K562 (cell line): ENCODE measurements at regions not wholly inside any gene's neighbourhood (a gene's known extent, or its start where the extent isn't known, plus 50 kb on each side); places are given as distances from the start of the nearest gene placed in this dataset.

ENCODE experiments used
- ATAC-seq: fragments of 200-7000 bp; cut with Tn5 transposase; 3 replicates; pipeline ENCODE4 v1.9.1; 2020; ENCODE audit warnings: moderate library complexity
- BruUV-seq: library from RNA; stranded (reverse); fragments of 400-500 nt; replicated peaks from 2 replicates; lab custom pipeline; 2021; lab: Mats Ljungman, UMichigan
- CTCF ChIA-PET: fragments of 300-600 bp; formaldehyde crosslinking; extraction: SDS; loops from one replicate; lab custom pipeline; 2021; ENCODE audit warnings: low intra/inter-chr PET ratio; lab: Yijun Ruan, JAX
- POLR2A ChIA-PET: fragments of 300-600, 350-650 bp; sonication (Branson Sonifier 250); formaldehyde crosslinking; extraction: SDS; loops from one replicate; lab custom pipeline; 2021; ENCODE audit warnings: antibody characterized with exemption, inconsistent platforms; lab: Yijun Ruan, JAX
- DNase-seq, 4 experiments: peaks; one replicate each; pipeline versions ENCODE4 v3.0.0 to v3.0.0-alpha.2; 2011 to 2018; ENCODE audit warnings: low spot score in 3 of 4, mixed read lengths in 3 of 4; ENCODE audit errors: extremely low read depth in 1 of 4
- FAIRE-seq: peaks from 2 replicates; lab custom pipeline; 2011; peaks lifted over from hg19 to GRCh38; lab: Jason Lieb, UNC
- H2AFZ ChIP-seq: 2 replicates; pipeline ENCODE4 v1.6.0; 2011; ENCODE audit warnings: low read depth, low read length, control low read depth, inconsistent platforms
- H3K27ac ChIP-seq: fragments of 200-600 bp; 3 replicates; pipeline ENCODE4 v1.8.0; 2011; ENCODE audit warnings: low read depth, mild to moderate bottlenecking, control low read depth, inconsistent platforms, low read length, moderate library complexity, mixed read lengths; ENCODE audit errors: extremely low read depth
- H3K27me3 ChIP-seq, 2 experiments: fragments of 300-600 bp in 1 of 2; 2 replicates in 1 of 2; 3 replicates in 1 of 2; pipeline versions ENCODE4 v1.6.0 to v1.8.0; 2011; ENCODE audit warnings: inconsistent platforms in 2 of 2, low read length in 2 of 2, mild to moderate bottlenecking in 1 of 2, mixed read lengths in 1 of 2, moderate library complexity in 1 of 2; ENCODE audit not compliant: control insufficient read depth in 2 of 2, insufficient read depth in 2 of 2
- H3K36me3 ChIP-seq: fragments of 300-600 bp; 3 replicates; pipeline ENCODE4 v1.8.0; 2011; ENCODE audit warnings: mild to moderate bottlenecking, low read length, inconsistent platforms; ENCODE audit not compliant: control insufficient read depth, insufficient read depth
- H3K4me1 ChIP-seq, 2 experiments: fragments of 200-600 bp in 1 of 2; replicated peaks in 1 of 2; 2 replicates in 1 of 2; 3 replicates in 1 of 2; pipeline versions ENCODE4 v1.5.1 to v1.8.0; 2011; ENCODE audit warnings: inconsistent platforms in 2 of 2, low read length in 2 of 2, mild to moderate bottlenecking in 1 of 2, mixed read lengths in 1 of 2, moderate library complexity in 1 of 2; ENCODE audit not compliant: control insufficient read depth in 2 of 2, insufficient read depth in 2 of 2
- H3K4me2 ChIP-seq: 2 replicates; pipeline ENCODE4 v1.6.1; 2011; ENCODE audit warnings: low read length, control low read depth, inconsistent platforms, mixed read lengths; ENCODE audit not compliant: insufficient read depth
- H3K4me3 ChIP-seq: fragments of 200-600 bp; sonication (generic), shearing (Covaris generic); 2 replicates; pipeline ENCODE4 v1.5.1; 2016; ENCODE audit warnings: control low read depth, inconsistent platforms
- H3K79me2 ChIP-seq: fragments of 200-600 bp; 3 replicates; pipeline ENCODE4 v1.8.0; 2011; ENCODE audit warnings: low read length, inconsistent platforms; ENCODE audit not compliant: control insufficient read depth, insufficient read depth
- H3K9ac ChIP-seq, 2 experiments: 2 replicates each; pipeline versions ENCODE4 v1.6.0 to v1.6.1; 2011; ENCODE audit warnings: low read depth in 2 of 2, low read length in 2 of 2, control low read depth in 1 of 2, inconsistent platforms in 1 of 2, mild to moderate bottlenecking in 1 of 2, mixed read lengths in 1 of 2; ENCODE audit not compliant: insufficient read depth in 1 of 2
- H3K9me1 ChIP-seq: one replicate; pipeline ENCODE4 v1.6.0; 2011; ENCODE audit warnings: inconsistent platforms, mild to moderate bottlenecking, low read length, moderate library complexity; ENCODE audit not compliant: control insufficient read depth, insufficient read depth
- H3K9me3 ChIP-seq: replicated peaks from 2 replicates; pipeline ENCODE4 v1.5.1; 2011; ENCODE audit warnings: low read depth, low read length, inconsistent platforms; ENCODE audit not compliant: control insufficient read depth, insufficient read depth
- H4K20me1 ChIP-seq: replicated peaks from 2 replicates; pipeline ENCODE4 v1.6.1; 2011; ENCODE audit warnings: low read length, inconsistent platforms, mixed read lengths; ENCODE audit not compliant: control insufficient read depth, insufficient read depth
- KAT8 ChIP-seq: fragments of 450-650 bp; IDR thresholded peaks from 2 replicates; pipeline ENCODE4 v1.6.1; 2016; ENCODE audit warnings: low read depth, mild to moderate bottlenecking
- KLF10 ChIP-seq: fragments of 250-450 bp; sonication (Bioruptor Pico); IDR thresholded peaks from 2 replicates; pipeline ENCODE4 v1.6.1; 2021; ENCODE audit warnings: matching md5 sums
- LARP7 ChIP-seq: fragments of 450-650 bp; IDR thresholded peaks from 2 replicates; pipeline ENCODE4 v1.6.1; 2016
- LCOR ChIP-seq: sonication (generic); formaldehyde crosslinking; IDR thresholded peaks from 2 replicates; pipeline ENCODE4 v1.8.0; 2022; ENCODE audit warnings: mild to moderate bottlenecking, missing genetic modification reagents
- TAL1 ChIP-seq: fragments of 450-650 bp; IDR thresholded peaks from 2 replicates; pipeline ENCODE4 v1.6.1; 2016; ENCODE audit warnings: mild to moderate bottlenecking
- TBP ChIP-seq: optimal IDR thresholded peaks from 2 replicates; pipeline ENCODE3; 2011; ENCODE audit warnings: low read depth, low read length, improper control_type of control experiment
- ZNF212 ChIP-seq: fragments of 450-650 bp; formaldehyde crosslinking; IDR thresholded peaks from 2 replicates; pipeline ENCODE4 v1.4.0; 2020; ENCODE audit warnings: mild to moderate bottlenecking
- WGBS: fragments of 100-300 bp; shearing (Covaris generic); methylation state at CpG from one replicate; pipeline ENCODE4 v1.1.6; 2016; ENCODE audit warnings: low coverage, mixed read lengths; ENCODE audit not compliant: insufficient coverage; ENCODE audit errors: missing lambda C conversion rate; 5-methylcytosine and 5-hydroxymethylcytosine counted together
- in situ Hi-C: fragments of 300-500 bp; cut with MboI; formaldehyde crosslinking; loops from 4 replicates; pipeline ENCODE4 v1.15.0; 2018; ENCODE audit warnings: inconsistent platforms, mixed read lengths
- intact Hi-C: fragments of 100-400 bp; cut with micrococcal nuclease; formaldehyde crosslinking; loops from 2 replicates; pipeline ENCODE4 v1.14.2; 2022
- TF ChIP-seq, protein P1 (sequence below): fragments of 200-400 bp; formaldehyde crosslinking; IDR thresholded peaks from 2 replicates; pipeline ENCODE4 v1.6.1; 2017; ENCODE audit warnings: mild to moderate bottlenecking, low read depth, low read length, moderate library complexity
- TF ChIP-seq, protein P2 (sequence below): fragments of 250-450 bp; sonication (Bioruptor Pico); IDR thresholded peaks from 2 replicates; pipeline ENCODE4 v1.5.0; 2020; ENCODE audit warnings: mild to moderate bottlenecking, borderline replicate concordance

DNA sequence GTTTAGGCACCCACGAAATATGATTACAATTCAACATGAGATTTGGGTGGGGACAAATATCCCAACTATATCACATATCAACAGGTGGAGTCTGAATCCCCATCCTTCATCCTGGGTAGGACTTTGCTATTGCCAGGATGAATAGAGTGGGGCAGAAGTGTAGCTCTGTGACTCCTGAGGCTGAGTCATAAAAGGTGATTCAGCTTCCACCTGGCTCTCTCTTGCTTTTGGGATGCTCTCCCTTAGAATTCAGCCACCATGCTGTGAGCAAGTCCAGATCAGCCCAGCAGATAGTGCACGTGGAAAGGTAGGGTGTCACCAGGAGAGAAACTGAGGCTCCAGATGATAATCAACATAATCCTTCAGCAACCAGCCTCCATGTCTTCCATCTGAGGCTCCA lies 193.8 kb upstream of the BCOR start:
- H3K9ac ChIP-seq = no peak overlapping the region
- no peaks in the 10 kb centered on the region for H3K36me3 ChIP-seq
- FAIRE-seq = no peak
- no peak for ATAC-seq
- H3K9me3 ChIP-seq = no peaks in the 10 kb centered on the region
- no peaks in the 10 kb centered on the region for H3K9me1 ChIP-seq
- no peaks in the 10 kb centered on the region for H3K79me2 ChIP-seq
- TF ChIP-seq ZNF212 (CRISPR knock-in tag) (no peak), KLF10 (CRISPR knock-in tag) (no peak), TAL1 (no peak), LARP7 (no peak), LCOR (CRISPR knock-in tag) (no peak), TBP (no peak), KAT8 (no peak)
- TF ChIP-seq, protein P1, sequence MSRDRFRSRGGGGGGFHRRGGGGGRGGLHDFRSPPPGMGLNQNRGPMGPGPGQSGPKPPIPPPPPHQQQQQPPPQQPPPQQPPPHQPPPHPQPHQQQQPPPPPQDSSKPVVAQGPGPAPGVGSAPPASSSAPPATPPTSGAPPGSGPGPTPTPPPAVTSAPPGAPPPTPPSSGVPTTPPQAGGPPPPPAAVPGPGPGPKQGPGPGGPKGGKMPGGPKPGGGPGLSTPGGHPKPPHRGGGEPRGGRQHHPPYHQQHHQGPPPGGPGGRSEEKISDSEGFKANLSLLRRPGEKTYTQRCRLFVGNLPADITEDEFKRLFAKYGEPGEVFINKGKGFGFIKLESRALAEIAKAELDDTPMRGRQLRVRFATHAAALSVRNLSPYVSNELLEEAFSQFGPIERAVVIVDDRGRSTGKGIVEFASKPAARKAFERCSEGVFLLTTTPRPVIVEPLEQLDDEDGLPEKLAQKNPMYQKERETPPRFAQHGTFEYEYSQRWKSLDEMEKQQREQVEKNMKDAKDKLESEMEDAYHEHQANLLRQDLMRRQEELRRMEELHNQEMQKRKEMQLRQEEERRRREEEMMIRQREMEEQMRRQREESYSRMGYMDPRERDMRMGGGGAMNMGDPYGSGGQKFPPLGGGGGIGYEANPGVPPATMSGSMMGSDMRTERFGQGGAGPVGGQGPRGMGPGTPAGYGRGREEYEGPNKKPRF = no peak
- TF ChIP-seq, protein P2, sequence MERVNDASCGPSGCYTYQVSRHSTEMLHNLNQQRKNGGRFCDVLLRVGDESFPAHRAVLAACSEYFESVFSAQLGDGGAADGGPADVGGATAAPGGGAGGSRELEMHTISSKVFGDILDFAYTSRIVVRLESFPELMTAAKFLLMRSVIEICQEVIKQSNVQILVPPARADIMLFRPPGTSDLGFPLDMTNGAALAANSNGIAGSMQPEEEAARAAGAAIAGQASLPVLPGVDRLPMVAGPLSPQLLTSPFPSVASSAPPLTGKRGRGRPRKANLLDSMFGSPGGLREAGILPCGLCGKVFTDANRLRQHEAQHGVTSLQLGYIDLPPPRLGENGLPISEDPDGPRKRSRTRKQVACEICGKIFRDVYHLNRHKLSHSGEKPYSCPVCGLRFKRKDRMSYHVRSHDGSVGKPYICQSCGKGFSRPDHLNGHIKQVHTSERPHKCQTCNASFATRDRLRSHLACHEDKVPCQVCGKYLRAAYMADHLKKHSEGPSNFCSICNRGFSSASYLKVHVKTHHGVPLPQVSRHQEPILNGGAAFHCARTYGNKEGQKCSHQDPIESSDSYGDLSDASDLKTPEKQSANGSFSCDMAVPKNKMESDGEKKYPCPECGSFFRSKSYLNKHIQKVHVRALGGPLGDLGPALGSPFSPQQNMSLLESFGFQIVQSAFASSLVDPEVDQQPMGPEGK (CRISPR knock-in tag) = no peak
- 0% methylated on average over 2 of the region's 2 CpGs for WGBS
- no peak for DNase-seq
- in situ Hi-C loops (no loop called here), intact Hi-C loops (no loop called here)
- POLR2A ChIA-PET = no interaction called here
- no peak overlapping the region for H3K4me3 ChIP-seq
- H3K27ac ChIP-seq = no peak overlapping the region
- CTCF ChIA-PET = no interaction called here
- H4K20me1 ChIP-seq = no peaks in the 10 kb centered on the region
- H2AFZ ChIP-seq = no peak overlapping the region
- BruUV-seq = no TSS peak
- H3K4me1 ChIP-seq = no peaks in the 10 kb centered on the region
- H3K4me2 ChIP-seq = no peak overlapping the region
- no peaks in the 10 kb centered on the region for H3K27me3 ChIP-seq
